HT-29 (cell line): ENCODE measurements at regions not wholly inside any gene's neighbourhood (a gene's known extent, or its start where the extent isn't known, plus 50 kb on each side); places are given as distances from the start of the nearest gene placed in this dataset.

Source experiments
- DNase-seq: peaks from one replicate; pipeline ENCODE4 v3.0.0-alpha.2; 2015; ENCODE audit warnings: low spot score

GRCh38 chr20:24868959-24869358 lies 80.1 kb upstream of the CST7 start:
- DNase-seq: no peak

- DNase-seq: no peak
Observed at GRCh38 chr20:24870057-24870456, 79.0 kb upstream of the CST7 start.

DNA sequence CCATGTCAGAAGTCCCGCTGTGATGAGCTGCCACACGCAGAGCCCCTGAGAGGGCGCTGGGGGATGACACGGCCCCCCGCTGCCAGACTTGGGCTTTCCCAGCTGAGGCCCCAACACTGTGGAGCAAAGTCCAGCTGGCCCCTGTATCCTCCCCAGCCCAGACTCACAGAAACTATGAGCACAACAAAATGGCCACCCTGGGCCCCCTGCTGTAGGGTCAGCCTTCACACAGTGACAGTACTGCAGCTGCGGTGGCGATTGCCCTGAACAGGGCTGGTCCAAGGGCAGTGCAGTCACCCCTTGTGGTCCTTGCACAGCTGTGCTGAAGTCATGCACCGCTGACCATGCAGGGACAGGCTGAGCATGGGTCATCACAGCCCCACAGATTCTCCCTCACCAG lies 78.2 kb upstream of the CST7 start:
- DNase-seq: no peak

DNA sequence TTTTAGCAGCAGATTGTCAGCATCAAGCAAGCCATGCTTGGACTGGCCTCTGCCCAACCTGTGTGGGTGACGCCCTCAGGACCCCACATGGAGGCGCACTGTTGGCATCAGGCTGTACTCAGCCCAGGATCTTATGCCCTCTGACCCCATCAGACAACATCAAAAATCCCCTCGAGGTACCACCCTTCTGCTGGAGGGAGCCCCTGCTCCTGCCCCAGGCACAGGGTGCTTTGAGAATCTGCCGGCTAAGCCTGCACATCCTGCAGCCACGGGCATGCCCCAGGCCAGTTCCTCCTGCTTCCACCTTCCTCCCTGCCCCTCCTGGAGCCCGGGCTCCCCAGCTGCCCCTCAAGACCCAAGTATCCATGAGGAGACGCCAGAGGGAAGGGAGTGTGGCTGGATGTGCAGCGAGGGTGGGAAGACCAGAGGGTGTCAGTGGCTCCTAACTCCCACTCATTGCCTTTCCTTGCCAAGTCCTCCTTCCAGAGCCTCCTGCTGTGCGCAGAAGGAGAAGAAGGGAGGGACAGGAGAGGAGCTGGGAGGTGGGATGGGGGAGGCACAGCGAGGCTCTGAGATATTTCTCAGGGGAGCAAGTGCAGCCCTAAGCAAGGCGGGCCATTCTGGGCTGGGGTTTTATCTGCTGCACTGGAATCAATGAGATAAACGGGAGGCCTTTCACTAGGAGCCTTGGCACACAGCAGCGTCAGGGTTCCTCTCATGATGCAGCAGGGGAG lies 77.4 kb upstream of the CST7 start:
- no peak for DNase-seq

DNA sequence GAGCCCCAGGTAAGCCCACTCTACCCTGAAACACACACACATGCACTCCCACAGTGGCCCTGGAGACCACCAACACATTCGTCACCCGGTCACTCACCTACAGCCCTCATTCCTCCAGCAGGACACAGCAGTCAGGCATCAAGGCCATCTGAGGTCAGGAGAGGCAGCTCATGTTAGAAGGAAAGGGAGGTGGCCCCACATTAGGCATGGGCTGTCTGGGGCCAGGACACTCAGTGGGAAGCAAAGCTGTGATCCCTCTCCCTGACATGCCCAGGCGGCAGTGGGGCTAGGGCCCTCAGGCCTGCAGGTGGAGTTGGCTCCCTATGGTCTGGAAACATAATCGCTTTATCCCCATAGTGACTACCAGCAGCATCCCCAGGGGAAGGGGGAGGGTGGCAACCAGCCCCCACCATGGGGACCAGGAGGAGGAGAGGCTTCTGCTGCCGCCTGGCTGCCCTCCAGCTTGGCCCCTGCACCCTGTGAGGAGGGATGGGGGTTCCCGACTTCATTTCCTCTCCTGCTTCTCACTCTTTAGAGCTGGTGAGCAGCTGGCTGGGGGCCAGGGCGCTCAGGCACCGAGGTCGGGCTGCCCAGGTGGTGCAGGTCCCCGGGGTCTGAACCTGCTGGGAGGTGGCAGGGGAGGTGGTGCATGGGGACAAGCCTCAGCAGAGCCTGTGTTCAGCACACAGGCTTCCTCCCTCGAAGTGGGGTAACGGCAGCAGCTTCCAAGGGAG lies 76.6 kb upstream of the CST7 start:
- DNase-seq: no peak

DNA sequence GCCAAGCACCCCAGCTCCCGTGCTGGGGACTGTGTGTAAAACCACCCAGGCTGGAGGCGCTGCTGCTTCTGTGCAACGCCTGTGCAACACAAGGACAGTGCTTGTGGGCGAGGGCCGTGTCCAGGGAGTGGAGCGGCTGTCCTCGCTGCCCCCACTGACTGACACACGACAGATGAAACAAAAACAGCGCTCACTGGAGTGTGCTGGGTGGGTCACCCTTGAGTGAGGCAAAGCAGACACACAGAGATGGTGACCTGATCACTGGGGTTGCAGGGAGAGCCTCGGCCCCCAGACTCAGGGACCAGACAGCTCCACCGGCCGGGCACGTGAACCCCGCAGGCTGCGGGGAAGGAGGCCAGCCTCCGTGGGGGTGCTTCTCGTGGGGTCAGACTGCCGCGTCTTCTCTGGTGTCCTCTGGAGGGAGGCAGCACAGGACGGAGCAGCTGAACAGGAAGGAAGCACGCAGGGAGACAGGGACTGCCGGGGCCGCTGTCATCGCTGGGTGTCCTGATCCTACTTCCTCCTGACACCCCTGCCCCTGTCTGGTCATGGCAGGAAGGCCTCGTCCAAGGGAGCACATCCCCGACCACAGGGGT lies 75.9 kb upstream of the CST7 start:
- no peak for DNase-seq

DNA sequence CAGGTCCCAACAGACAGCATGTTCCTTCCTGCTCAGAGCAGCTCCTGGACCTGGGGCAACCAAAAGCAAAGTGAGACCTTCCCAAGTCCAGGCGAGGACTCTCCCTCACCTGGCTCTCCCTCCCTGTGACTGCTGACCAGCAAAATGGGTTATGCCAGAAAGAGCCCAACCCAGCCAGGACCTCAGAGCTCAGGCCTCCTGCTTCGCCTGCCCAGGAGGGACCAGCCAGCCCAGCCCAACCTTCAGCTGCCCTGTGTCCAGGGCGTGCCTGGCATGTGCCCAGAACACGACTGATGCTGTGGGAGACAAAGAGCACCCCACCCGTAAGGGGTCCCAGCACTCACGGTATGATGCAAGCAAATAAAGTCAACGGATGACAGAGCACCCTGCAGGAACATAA lies 74.0 kb upstream of the CST7 start:
- no peak for DNase-seq

DNA sequence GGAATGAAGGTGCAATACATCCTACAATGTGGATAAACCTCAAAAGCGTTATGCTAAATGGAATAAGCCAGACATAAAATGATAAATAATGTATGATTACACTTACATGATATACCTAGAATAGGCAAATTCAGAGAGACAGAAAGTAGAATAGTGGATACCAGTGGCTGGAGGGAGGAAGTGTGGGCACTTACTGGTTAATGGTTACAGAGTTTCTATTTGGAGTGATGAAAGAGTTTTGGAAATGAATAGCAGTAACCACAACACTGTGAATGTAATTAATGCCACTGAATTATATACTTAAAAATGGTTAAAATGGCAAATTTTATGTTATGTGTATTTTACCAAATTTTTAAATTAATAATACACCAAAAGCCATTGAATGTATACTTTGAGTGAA lies 71.4 kb upstream of the CST7 start:
- no peak for DNase-seq

DNA sequence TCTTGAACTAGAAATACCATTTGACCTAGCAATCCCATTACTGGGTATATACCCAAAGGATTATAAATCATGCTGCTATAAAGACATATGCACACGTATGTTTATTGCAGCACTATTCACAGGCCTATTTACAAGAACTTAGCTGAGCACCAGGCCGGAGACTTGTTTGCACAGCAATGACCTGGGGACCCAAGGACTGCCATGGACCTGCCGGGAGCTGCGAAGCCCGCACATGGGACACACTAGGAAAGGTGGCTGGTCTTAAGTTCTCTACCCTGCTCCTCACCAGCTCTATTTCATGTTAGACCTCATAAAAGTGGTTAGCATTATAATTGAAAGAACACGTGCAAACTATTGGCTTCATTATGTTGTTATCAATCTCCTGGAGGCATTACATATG lies 70.4 kb upstream of the CST7 start:
- no peak for DNase-seq

DNA sequence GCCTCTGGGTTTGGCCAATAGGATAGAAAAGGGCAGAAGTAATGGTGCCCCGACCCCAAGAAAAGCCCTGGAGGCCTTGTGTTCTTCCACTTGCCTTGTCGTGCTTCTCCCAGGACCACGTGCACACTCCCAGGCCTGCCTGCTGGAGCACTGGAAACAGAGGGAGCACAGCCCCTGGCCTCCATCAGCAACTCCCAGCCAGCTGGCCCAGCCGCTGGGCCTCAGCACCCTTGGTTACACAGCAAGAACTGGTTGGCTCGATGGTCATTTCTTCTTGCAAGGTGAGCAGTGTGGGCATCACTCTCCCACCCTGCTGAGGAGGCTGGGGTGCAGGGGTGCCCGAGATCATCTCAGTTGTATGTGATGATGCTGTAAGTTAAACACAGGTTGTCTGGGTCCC lies 69.2 kb upstream of the CST7 start:
- DNase-seq: no peak

DNA sequence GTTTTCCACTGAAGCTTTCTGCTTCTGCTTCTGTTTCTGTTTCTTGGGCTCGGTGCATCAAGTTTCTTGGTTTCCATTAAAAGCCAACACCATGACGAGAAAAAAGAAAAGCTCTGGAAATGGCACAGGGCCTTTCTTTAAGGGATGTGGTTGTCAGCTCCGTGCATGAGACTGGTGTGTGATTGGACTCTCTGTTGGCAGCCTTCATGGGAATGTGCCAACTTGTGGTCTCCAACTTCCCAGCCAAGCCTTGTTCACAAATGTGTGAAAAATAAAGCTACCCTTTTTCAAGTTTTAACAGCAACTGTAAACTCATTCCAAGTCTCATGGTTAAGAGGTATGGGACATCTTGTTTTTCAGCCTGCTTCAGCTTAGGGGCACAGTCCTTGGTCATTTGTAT lies 68.7 kb upstream of the CST7 start:
- DNase-seq: no peak

GRCh38 chr20:24890286-24890685 lies 58.8 kb upstream of the CST7 start:
- no peak for DNase-seq

GRCh38 chr20:24891546-24892393 lies 57.3 kb upstream of the CST7 start:
- no peak for DNase-seq

GRCh38 chr20:24892522-24892921 lies 56.5 kb upstream of the CST7 start:
- DNase-seq: no peak

- DNase-seq: no peak
Observed at GRCh38 chr20:24892931-24893330, 56.1 kb upstream of the CST7 start.

GRCh38 chr20:24894488-24894887 lies 54.6 kb upstream of the CST7 start:
- no peak for DNase-seq

GRCh38 chr20:24894967-24895366 lies 54.1 kb upstream of the CST7 start:
- DNase-seq: no peak

DNA sequence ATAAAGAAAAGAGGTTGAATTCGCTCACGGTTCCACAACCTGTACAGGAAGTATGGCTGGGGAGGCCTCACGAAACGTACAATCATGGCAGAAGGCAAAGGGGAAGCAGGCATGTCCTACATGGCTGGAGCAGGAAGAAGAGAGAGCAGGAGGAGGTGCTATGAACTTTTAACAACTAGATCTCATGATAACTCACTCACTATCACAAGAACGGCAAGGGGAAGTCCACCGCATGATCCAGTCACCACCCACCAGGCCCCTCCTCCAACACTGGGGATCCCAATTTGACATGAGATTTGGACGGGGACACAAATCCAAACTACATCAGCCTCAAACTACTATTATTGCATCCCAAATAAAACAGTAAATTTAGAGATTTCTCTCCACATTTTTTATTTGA lies 53.6 kb upstream of the CST7 start:
- no peak for DNase-seq

- no peak for DNase-seq
Observed at GRCh38 chr20:24895898-24896658, 53.0 kb upstream of the CST7 start.

DNA sequence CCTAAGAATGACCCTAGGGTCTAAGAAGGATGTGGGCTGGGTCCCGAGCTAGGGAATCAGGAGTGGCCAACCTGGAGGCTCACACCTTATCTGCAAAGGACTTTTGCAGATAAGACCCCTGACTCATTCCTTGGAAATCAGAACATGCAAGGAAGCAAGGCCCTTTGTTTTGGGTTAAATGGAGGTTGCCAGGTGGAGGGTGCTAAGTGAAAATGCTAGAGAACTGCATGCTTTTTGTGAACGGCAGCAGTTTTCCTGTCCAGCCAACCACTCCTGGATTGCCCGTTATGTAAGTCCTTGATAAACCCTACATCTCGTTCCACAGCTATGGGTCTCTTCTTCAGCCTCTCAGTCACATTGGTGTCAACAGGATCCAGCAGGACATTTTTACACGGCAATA lies 52.1 kb upstream of the CST7 start:
- no peak for DNase-seq

DNA sequence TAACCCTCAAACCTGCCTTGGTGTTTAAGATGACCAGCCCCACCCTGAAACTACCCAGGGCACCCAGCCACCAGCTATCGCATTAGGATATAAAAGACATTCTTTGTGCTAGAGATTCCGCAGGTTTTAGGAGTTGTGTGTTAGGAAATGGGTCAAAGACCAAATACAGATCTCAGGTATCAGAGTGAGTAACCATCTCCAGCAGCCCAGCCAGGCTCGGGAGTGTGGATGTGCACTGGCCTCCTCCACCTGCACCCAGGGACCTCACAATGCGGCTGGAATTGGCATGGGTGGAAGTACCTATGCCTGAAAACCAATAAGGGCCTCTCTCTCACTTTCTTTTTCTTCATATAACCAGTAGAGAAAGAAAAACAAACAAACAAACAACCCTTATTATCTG lies 51.1 kb upstream of the CST7 start:
- no peak for DNase-seq
